ENCODE measurements at regions not wholly inside any gene's neighbourhood (a gene's known extent, or its start where the extent isn't known, plus 50 kb on each side); places are given as distances from the start of the nearest gene placed in this dataset.

DNA sequence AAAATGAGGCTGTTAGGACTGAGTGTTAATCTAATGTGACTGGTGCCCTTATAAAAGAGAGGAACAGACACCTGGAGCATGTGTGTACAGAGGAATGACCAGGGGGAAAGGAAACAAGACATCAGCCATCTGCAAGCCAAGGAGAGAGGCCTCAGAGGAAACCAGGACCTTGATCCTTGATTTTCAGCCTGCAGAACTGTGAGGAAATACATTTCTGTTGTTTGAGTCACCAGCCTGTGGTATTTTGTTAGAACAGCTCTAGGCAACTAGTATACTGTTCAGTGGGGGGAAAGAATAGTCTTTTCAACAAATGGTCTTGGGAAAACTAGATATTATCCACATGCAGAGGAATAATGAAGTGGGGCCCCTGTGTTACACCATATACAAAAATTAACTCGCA, 80.6 kb downstream of the CCR1 start:
- ChIA-PET POLR2A (ENCODE audit: low non-redundant PET) (no interaction called here), CTCF (no interaction called here)
- no peak overlapping the region for H3K27ac ChIP-seq (ENCODE audit: low read depth, low read length, poor library complexity, severe bottlenecking)
- TF ChIP-seq CTCF (conservative IDR thresholded peaks at IDR 0.05; ENCODE audit: low read depth, low read length) (no peak), EZH2 (IDR thresholded peaks at IDR 0.05; ENCODE audit: borderline replicate concordance, low read depth, low read length, poor library complexity, severe bottlenecking) (no peak)
- no peak for DNase-seq (ENCODE audit: low spot score)
- H3K4me1 ChIP-seq (ENCODE audit: insufficient read depth, low read length, poor library complexity, severe bottlenecking): no peaks in the 10 kb centered on the region
- no TSS peak for BruUV-seq (replicated peaks)
- H3K27me3 ChIP-seq (replicated peaks; ENCODE audit: insufficient read depth, low read depth, low read length, poor library complexity): peaks cover 4% of the 10 kb centered on the region
- no peak overlapping the region for H3K4me3 ChIP-seq (ENCODE audit: low read depth, low read length, poor library complexity, severe bottlenecking)
- no peaks in the 10 kb centered on the region for H3K36me3 ChIP-seq (ENCODE audit: insufficient read depth, low read length, poor library complexity, severe bottlenecking)
- no peaks in the 10 kb centered on the region for H3K9me3 ChIP-seq (ENCODE audit: low read depth, low read length, poor library complexity, severe bottlenecking)
- intact Hi-C loops (cut with micrococcal nuclease; ENCODE audit: unreplicated experiment): no loop called here

DNA sequence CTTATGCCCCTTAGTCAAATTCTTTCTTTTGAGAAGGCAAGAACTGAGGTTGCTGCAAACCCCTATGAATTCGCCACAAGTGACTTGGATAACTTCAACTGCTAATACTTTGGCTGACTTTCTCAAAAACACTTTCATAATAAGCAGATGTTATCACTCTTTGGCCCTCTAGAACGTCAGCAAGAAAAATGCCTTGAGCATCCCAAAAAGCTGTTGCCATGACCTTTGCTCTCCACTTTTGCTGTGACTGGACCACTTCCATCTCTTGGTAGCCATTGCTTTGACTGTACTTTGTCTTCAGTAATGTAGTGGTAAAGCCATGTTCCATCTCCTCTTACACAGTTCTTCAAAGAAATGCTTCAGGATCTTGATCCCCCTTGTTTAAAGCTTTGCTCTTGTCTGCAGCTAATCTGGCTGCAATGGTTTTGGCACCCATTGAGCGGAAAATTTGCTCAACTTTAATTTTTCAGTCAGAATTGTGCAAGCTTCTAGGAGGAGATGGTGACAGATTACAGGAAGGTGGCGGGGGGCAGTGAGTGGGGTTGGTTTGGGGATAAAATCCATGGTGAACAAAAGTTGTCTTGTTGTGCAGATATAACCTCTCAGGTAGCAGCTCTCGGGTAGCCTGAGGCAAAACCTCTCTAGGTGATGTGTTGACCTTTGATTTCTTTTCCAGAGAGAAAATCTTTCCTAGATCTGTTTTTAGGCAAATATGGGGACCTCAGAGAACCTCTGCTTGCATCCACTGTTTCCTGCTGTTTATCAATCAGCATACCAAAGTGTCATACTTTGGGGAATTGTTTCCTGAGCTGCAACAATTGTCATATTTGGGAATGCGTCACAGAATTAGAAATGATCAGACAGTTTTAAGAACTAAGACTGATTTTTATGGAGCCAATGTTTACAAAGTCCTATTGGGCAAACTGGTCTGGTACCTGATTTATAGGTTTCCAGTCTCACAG, 83.6 kb downstream of the CCR1 start:
- intact Hi-C loops (cut with micrococcal nuclease; ENCODE audit: unreplicated experiment): no loop called here
- TF ChIP-seq CTCF (conservative IDR thresholded peaks at IDR 0.05; ENCODE audit: low read depth, low read length) (no peak), EZH2 (IDR thresholded peaks at IDR 0.05; ENCODE audit: borderline replicate concordance, low read depth, low read length, poor library complexity, severe bottlenecking) (no peak)
- no TSS peak for BruUV-seq (replicated peaks)
- ChIA-PET CTCF (no interaction called here), POLR2A (ENCODE audit: low non-redundant PET) (no interaction called here)
- Histone ChIP-seq H3K4me1 (ENCODE audit: insufficient read depth, low read length, poor library complexity, severe bottlenecking) (no peaks in the 10 kb centered on the region), H3K4me3 (ENCODE audit: low read depth, low read length, poor library complexity, severe bottlenecking) (no peak overlapping the region), H3K36me3 (ENCODE audit: insufficient read depth, low read length, poor library complexity, severe bottlenecking) (no peaks in the 10 kb centered on the region), H3K9me3 (ENCODE audit: low read depth, low read length, poor library complexity, severe bottlenecking) (no peaks in the 10 kb centered on the region), H3K27ac (ENCODE audit: low read depth, low read length, poor library complexity, severe bottlenecking) (no peak overlapping the region), H3K27me3 (replicated peaks; ENCODE audit: insufficient read depth, low read depth, low read length, poor library complexity) (peaks cover 4% of the 10 kb centered on the region)
- no peak for DNase-seq (ENCODE audit: low spot score)

DNA sequence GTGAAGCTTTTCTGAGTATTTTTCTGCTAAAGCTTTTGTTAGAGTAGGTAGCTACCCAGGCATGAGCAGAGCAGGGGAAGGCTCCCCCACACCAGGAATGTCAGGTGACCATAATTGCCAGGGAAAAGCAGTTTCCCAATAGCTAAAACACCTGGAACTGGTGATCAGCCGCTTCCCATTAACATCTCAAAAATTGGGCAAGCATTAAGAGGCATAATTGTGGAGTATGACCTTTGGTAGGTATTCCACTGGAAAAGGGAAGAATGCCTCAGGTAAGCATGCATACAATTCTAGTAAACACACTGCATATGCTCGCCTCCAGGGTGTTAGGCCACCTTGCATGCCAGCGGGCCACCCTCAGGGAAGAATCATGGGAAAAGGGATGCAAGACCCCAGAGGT, 84.5 kb downstream of the CCR1 start:
- BruUV-seq (replicated peaks): no TSS peak
- no peaks in the 10 kb centered on the region for H3K4me1 ChIP-seq (ENCODE audit: insufficient read depth, low read length, poor library complexity, severe bottlenecking)
- intact Hi-C loops (cut with micrococcal nuclease; ENCODE audit: unreplicated experiment): no loop called here
- DNase-seq (ENCODE audit: low spot score): no peak
- no peak overlapping the region for H3K27ac ChIP-seq (ENCODE audit: low read depth, low read length, poor library complexity, severe bottlenecking)
- H3K36me3 ChIP-seq (ENCODE audit: insufficient read depth, low read length, poor library complexity, severe bottlenecking): no peaks in the 10 kb centered on the region
- CTCF ChIA-PET: no interaction called here
- TF ChIP-seq EZH2 (IDR thresholded peaks at IDR 0.05; ENCODE audit: borderline replicate concordance, low read depth, low read length, poor library complexity, severe bottlenecking) (no peak), CTCF (conservative IDR thresholded peaks at IDR 0.05; ENCODE audit: low read depth, low read length) (no peak)
- POLR2A ChIA-PET (ENCODE audit: low non-redundant PET): no interaction called here
- no peak overlapping the region for H3K4me3 ChIP-seq (ENCODE audit: low read depth, low read length, poor library complexity, severe bottlenecking)
- H3K27me3 ChIP-seq (replicated peaks; ENCODE audit: insufficient read depth, low read depth, low read length, poor library complexity): peaks cover 4% of the 10 kb centered on the region
- H3K9me3 ChIP-seq (ENCODE audit: low read depth, low read length, poor library complexity, severe bottlenecking): no peaks in the 10 kb centered on the region
